Large intestine (tissue), 3 donors: ENCODE measurements at regions not wholly inside any gene's neighbourhood (a gene's known extent, or its start where the extent isn't known, plus 50 kb on each side); places are given as distances from the start of the nearest gene placed in this dataset.
"Not testable (repeated sequence)": the region's sequence is repeated elsewhere in the genome, so short reads cannot be mapped to it uniquely, and the experiment has no call there.

Source experiments
- DNase-seq, 2 donors: peaks; one replicate each; pipeline versions ENCODE4 v3.0.0 to v3.0.0-alpha.2; 2013
- H3K27ac ChIP-seq: one replicate; pipeline ENCODE4 v1.5.1; 2013; ENCODE audit warnings: low read length
- H3K27me3 ChIP-seq: 2 replicates; pipeline ENCODE4 v1.6.1; 2013; ENCODE audit warnings: low read length; ENCODE audit not compliant: control insufficient read depth, insufficient read depth
- H3K36me3 ChIP-seq: 2 replicates; pipeline ENCODE4 v1.6.1; 2013; ENCODE audit warnings: low read length; ENCODE audit not compliant: control insufficient read depth, insufficient read depth
- H3K4me1 ChIP-seq: one replicate; pipeline ENCODE4 v1.6.1; 2013; ENCODE audit warnings: low read length; ENCODE audit not compliant: control insufficient read depth, insufficient read depth
- H3K4me3 ChIP-seq: one replicate; pipeline ENCODE4 v1.5.1; 2013; ENCODE audit warnings: low read length
- H3K9me3 ChIP-seq: one replicate; pipeline ENCODE4 v1.6.1; 2013; ENCODE audit warnings: mild to moderate bottlenecking, low read depth, low read length, moderate library complexity; ENCODE audit not compliant: control insufficient read depth
- WGBS: methylation state at CpG from one replicate; pipeline ENCODE4 v1.1.5; 2013; ENCODE audit warnings: low lambda C conversion rate; ENCODE audit not compliant: insufficient coverage; 5-methylcytosine and 5-hydroxymethylcytosine counted together

DNA sequence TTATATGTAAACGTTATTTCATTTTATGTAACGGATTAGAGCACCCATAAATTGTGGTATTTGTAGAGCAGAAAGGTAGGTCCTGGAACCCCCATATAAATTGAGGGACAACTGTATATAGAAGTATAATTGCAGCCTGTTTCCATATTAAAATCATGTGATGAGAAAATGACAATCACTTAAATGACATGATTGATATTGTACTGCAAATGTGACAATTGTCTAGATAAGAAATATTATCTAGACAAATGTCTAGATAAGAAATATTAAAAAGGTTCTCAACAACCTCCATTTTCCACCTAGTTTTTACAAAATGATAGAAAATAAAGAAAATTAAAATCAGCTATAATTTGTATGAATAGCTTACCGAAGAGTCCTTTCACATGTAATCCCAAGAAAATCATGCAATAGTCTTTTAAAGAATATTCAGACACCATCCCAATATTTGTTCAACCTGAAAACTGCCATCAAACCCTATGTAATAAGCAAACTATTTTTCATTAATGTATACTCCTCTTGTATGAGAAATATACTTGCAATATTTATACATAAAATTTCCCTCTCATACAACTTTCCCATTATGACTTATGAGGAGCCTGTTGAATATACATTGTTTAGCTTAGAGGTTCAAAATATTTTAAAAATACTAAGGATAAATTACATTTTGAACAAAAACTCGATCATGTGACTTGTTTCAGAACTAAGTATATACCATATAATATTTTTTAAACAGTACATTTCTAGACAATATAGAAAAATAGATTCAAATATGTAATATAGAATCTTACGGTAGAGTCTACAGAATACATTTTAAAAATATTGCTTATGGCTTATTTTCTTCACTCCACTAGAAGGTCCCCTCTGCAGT, 153.2 kb downstream of the CRPPA start:
- H3K4me1 ChIP-seq = no peaks in the 10 kb centered on the region
- H3K36me3 ChIP-seq = no peaks in the 10 kb centered on the region
- DNase-seq = no peak
- H3K27ac ChIP-seq = no peak overlapping the region
- no peaks in the 10 kb centered on the region for H3K27me3 ChIP-seq
- no peaks in the 10 kb centered on the region for H3K9me3 ChIP-seq
- 70% methylated on average over 2 of the region's 5 CpGs for WGBS
- no peak overlapping the region for H3K4me3 ChIP-seq

DNA sequence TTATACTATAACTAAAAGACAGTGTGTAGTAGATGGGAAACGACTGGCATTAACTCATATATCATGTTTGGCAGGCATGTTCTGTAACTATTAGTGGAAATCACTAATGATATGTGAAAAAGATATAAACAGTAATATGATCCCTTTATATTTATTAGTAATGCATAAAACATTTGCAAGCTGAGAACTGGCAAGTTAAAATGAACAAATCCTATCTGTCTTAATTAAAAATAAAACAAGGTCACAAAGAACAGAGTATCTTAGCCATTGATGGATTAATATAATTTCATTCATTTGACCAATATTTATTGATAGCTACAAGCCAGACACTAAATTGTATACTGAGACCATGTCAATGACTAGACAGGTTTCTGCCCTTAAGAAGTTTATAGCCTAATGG, 154.5 kb downstream of the CRPPA start:
- DNase-seq = no peak
- no peaks in the 10 kb centered on the region for H3K27me3 ChIP-seq
- 60% methylated on average over 1 of the region's 1 CpG for WGBS
- no peaks in the 10 kb centered on the region for H3K9me3 ChIP-seq
- no peaks in the 10 kb centered on the region for H3K4me1 ChIP-seq
- no peaks in the 10 kb centered on the region for H3K36me3 ChIP-seq
- no peak overlapping the region for H3K27ac ChIP-seq
- no peak overlapping the region for H3K4me3 ChIP-seq

DNA sequence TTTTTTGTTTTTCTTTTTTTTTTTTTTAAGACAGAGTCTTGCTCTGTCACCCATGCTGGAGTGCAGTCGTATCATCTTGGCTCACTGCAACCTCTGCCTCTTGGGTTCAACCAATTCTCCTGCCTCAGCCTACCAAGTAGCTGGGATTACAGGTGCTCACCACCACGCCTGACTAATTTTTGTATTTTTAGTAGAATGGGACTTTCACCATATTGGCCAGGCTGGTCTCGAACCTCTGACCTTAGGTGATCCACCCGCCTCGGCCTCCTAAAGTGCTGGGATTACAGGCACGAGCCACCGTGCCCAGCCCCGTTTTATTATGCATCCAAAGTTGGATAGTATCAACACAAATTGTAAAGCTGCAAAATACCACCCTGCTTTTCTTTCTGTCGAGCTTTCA, 154.9 kb downstream of the CRPPA start:
- not testable (repeated sequence) for H3K4me1 ChIP-seq, H3K9me3 ChIP-seq, H3K4me3 ChIP-seq, H3K27ac ChIP-seq, DNase-seq, H3K27me3 ChIP-seq, H3K36me3 ChIP-seq
- no CpG with 5 or more reads among the region's 9 CpGs for WGBS

DNA sequence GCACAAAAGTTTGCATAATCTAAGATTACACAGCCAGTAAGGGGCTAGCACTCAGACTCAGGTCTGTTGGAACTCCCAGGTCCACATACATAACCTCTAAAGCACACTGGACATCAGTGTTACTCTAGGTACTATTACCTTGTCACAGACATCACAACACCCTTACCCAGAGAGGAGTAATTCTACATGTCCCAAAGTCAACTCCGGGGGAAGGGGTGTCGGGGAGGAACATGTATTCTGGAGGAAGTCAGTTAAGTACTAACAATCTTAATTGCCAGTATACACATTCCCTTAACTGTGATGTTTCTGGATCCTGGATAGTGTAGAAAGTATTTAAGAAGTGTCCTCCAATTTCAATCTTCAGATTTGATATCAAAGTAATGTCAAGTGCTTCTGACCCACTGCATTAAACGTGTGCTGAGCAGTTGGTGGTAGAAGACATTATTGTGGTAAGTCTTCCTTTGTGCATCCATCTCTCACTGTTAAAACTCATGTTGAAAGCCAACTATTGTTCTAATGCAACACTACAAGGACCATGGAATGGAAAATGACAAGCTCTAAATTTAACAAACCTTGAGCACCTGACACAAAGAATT, 155.4 kb downstream of the CRPPA start:
- no CpG with 5 or more reads among the region's 3 CpGs for WGBS
- H3K4me3 ChIP-seq = no peak overlapping the region
- no peaks in the 10 kb centered on the region for H3K36me3 ChIP-seq
- H3K9me3 ChIP-seq = no peaks in the 10 kb centered on the region
- H3K27me3 ChIP-seq = no peaks in the 10 kb centered on the region
- no peak for DNase-seq
- no peak overlapping the region for H3K27ac ChIP-seq
- no peaks in the 10 kb centered on the region for H3K4me1 ChIP-seq

DNA sequence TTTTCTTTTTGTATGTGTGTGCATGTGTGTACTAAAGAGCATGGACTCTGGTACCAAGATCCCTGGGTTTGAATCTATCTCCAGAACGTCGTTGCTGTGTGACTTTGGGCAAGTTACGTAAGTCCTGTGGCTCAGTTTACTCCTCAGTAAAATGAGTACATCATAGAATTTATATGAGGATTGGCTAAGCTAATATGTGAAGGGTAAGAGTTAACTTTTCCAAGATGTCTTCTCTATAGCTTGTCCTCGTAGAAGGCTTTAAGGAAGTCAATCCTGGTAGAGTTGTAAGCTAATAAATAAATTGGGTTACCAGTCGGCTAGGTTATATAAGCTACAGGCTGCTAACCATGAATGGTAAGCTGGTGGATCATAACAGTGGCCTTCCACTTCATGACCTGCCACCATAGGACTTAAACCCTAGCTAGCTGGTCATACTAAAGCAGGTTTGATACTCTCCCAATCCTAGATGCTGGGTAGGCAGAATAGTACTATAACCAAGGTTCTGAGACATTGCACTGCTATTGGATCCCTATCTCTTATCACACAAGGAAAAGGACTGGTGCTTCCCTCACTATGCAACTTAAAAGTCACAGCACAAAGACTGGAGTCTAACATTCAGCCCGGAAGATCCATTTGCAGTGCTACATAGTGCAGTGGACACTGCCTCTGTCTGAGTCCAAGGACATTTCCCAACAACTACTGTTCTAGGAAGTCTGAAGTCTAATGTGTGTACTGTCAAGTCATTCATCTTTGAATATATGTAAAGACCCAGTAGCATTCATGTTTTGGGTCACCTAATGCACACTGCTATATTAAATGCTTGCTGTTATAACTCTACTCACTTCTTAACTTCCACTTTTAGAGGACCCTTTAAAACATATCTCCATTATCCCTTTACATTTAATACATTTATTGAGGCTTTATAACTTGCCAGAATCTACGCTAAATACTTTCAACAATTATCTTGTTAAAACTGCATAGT, 156.2 kb downstream of the CRPPA start:
- no peaks in the 10 kb centered on the region for H3K4me1 ChIP-seq
- no peaks in the 10 kb centered on the region for H3K36me3 ChIP-seq
- no peak overlapping the region for H3K27ac ChIP-seq
- 100% methylated on average over 1 of the region's 7 CpGs for WGBS
- H3K4me3 ChIP-seq = no peak overlapping the region
- H3K27me3 ChIP-seq = no peaks in the 10 kb centered on the region
- no peaks in the 10 kb centered on the region for H3K9me3 ChIP-seq
- DNase-seq = no peak

DNA sequence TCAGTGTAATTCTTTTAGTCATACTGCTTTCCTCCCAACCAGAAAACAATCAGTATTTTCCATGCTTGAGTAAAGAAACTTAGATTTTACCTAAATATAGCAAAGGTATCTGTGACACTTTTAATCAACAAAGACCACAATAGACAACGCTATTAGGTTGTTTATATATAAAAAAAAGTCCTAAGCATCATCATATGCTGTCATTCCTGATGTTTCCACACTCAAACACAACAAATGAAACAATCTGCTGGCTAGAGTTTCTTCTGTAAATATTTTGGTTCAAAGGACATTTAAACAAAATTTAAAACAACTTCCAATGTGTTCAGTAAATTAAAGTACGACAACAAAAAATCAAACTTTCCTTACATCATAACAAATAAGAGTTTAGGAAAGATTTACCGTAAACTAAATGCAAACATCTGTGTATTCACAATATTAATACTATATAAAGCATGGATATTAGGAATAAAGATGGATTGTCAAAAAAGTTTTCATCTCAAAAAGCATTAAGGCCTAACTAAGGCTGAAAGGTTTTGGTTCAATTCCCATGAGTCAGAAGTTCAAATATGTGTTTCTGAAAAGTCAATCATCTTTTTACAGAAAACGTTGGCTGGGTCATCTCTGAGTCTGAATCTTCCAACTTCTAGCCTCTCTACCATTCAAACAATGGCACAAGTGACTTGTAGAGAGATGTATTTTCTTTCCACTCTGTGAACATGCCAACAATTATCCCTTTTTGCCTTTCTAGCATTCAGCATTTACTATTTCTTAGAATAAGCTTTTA, 157.1 kb downstream of the CRPPA start:
- Histone ChIP-seq H3K9me3 (no peaks in the 10 kb centered on the region), H3K36me3 (no peaks in the 10 kb centered on the region), H3K4me1 (no peaks in the 10 kb centered on the region), H3K27ac (no peak overlapping the region), H3K27me3 (no peaks in the 10 kb centered on the region), H3K4me3 (no peak overlapping the region)
- 100% methylated on average over 2 of the region's 4 CpGs for WGBS
- no peak for DNase-seq

DNA sequence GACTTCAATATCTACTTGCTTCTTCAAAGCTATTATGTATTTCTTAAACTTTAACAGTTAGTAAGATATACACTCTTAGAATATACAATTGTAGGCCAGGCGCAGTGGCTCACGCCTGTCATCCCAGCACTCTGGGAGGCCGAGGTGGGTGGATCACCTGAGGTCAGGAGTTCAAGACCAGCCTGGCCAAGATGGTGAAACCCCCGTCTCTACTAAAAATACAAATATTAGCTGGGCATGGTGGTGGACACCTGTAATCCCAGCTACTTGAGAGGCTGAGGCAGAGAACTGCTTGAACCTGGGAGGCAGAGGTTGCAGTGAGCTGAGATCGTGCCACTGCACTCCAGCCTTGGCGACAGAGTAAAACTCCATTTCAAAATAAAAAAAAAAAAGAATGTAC, 158.0 kb downstream of the CRPPA start:
- not testable (repeated sequence) for H3K9me3 ChIP-seq, DNase-seq, H3K4me3 ChIP-seq, H3K36me3 ChIP-seq, H3K27me3 ChIP-seq, H3K4me1 ChIP-seq, H3K27ac ChIP-seq
- 83% methylated on average over 2 of the region's 6 CpGs for WGBS

DNA sequence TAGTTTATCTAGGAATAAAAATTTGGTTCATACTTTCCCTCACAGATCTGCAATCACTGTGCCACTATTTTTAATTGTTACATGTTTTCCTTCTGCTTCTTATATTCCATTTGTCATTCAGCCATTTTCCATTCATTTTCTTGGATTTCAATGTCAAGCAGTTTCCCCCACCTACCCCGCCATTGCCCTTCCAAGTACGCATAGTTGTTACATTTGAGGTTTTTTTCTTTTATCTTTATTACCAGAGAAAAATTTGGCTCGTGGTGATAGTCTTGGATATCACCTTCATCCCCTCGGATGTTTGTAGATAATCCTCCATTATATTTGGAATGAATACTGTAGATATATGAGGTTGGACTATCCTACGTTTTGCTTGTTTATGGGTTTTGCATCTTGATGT, 159.7 kb downstream of the CRPPA start:
- H3K36me3 ChIP-seq = no peaks in the 10 kb centered on the region
- no peaks in the 10 kb centered on the region for H3K27me3 ChIP-seq
- H3K27ac ChIP-seq = no peak overlapping the region
- H3K4me1 ChIP-seq = no peaks in the 10 kb centered on the region
- 90% methylated on average over 2 of the region's 5 CpGs for WGBS
- DNase-seq = no peak
- H3K9me3 ChIP-seq = no peaks in the 10 kb centered on the region
- no peak overlapping the region for H3K4me3 ChIP-seq

DNA sequence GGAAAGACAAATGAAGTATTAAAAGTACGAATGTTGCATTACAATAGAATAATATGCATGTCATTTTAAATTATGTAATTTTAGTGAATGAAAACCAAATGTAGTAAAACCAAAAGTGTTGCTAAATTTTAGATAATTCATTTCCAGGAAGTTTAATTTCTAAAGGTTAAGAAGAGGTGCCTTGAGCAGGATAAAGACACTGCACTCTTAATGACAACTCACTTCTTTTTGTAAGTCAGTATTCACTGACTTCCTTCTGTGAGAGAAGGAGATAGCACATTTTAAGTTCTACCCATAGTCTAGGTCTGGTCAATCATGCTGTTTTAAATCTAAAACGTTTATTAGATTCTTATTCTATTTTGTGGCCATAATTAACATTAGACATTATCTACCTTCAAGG, 160.2 kb downstream of the CRPPA start:
- H3K27me3 ChIP-seq = no peaks in the 10 kb centered on the region
- no peak for DNase-seq
- no peak overlapping the region for H3K4me3 ChIP-seq
- no peaks in the 10 kb centered on the region for H3K4me1 ChIP-seq
- WGBS = 100% methylated on average over 1 of the region's 2 CpGs
- no peaks in the 10 kb centered on the region for H3K36me3 ChIP-seq
- H3K9me3 ChIP-seq = no peaks in the 10 kb centered on the region
- H3K27ac ChIP-seq = no peak overlapping the region
